Psoas muscle (tissue), 7 donors: ENCODE measurements at regions not wholly inside any gene's neighbourhood (a gene's known extent, or its start where the extent isn't known, plus 50 kb on each side); places are given as distances from the start of the nearest gene placed in this dataset.

Experiments
- ATAC-seq, 4 donors: fragments of 200-7000 bp; cut with Tn5 transposase; one replicate each; pipeline ENCODE4 v1.9.1; 2020; ENCODE audit warnings: moderate library complexity in 3 of 4, mild to moderate bottlenecking in 2 of 4
- DNase-seq, 2 donors: peaks; one replicate each; pipeline ENCODE4 v3.0.0-alpha.2; 2020
- H3K27ac ChIP-seq: fragments of 200-600 bp; one replicate; pipeline ENCODE4 v1.8.0; 2022
- H3K27me3 ChIP-seq, 3 donors: fragments of 200-600 bp in 1 of 3; one replicate each; pipeline versions ENCODE4 v1.6.1 to v1.8.0; 2013 to 2022; ENCODE audit warnings: low read length in 2 of 3, mild to moderate bottlenecking in 2 of 3, moderate library complexity in 1 of 3; ENCODE audit not compliant: insufficient read depth in 3 of 3
- H3K36me3 ChIP-seq, 2 donors: fragments of 200-600 bp in 1 of 2; one replicate each; pipeline versions ENCODE4 v1.6.1 to v1.8.0; 2013 to 2022; ENCODE audit warnings: low read depth in 1 of 2, mild to moderate bottlenecking in 1 of 2, moderate library complexity in 1 of 2; ENCODE audit not compliant: insufficient read depth in 1 of 2
- H3K4me1 ChIP-seq: fragments of 200-600 bp; one replicate; pipeline ENCODE4 v1.8.0; 2022
- H3K4me3 ChIP-seq: fragments of 200-600 bp; one replicate; pipeline ENCODE4 v1.8.0; 2022; ENCODE audit warnings: mild to moderate bottlenecking
- H3K9me3 ChIP-seq: fragments of 200-600 bp; one replicate; pipeline ENCODE4 v1.8.0; 2022
- CTCF ChIP-seq: fragments of 200-600 bp; IDR thresholded peaks from one replicate; pipeline ENCODE4 v1.8.0; 2022; ENCODE audit warnings: antibody characterized with exemption
- WGBS, 3 donors: extraction: QIAGEN DNeasy Blood & Tissue Kit; methylation state at CpG; one replicate each; pipeline versions ENCODE4 v1.1.6 to v1.1.7; 2013; 5-methylcytosine and 5-hydroxymethylcytosine counted together
- intact Hi-C, 2 donors: fragments of 100-400 bp; cut with DNase I; formaldehyde crosslinking; loops; one replicate each; pipeline versions ENCODE4 v1.11.0 to v1.14.2; 2022
- donor health status: healthy with polysubstance abuse.
- donor health status: DM: no; HTN: no; CAD: no; lungs with moderate emphysema.
- donor health status: Bipolar disorder and iron deficiency.
- donor health status: healthy.
- donor health status: DM: yes; HTN: yes; CAD: no.
- donor health status: DM: no; HTN: no; CAD: no.
- donor health status: DM: yes; HTN: yes; CAD: no.

- no peak for TF ChIP-seq CTCF
- H3K27ac ChIP-seq: no peak overlapping the region
- H3K36me3 ChIP-seq: no peaks in the 10 kb centered on the region
- 83 to 96% (median 95%) methylated on average over 1 of the region's 1 CpG for WGBS, 3 donors
- ATAC-seq (no peak), DNase-seq (no peak)
- H3K9me3 ChIP-seq: no peaks in the 10 kb centered on the region
- no peaks in the 10 kb centered on the region for H3K4me1 ChIP-seq
- H3K27me3 ChIP-seq: peaks cover 0 to 22% (median 0%) of the 10 kb centered on the region in 3 donors
- no peak overlapping the region for H3K4me3 ChIP-seq
- intact Hi-C loops: loop anchor here in 1 of 2 donors (10.0 kb wide), 1 partner anchor 633 kb away; no protein-coding TSS in a partner anchor
These were observed 97.7 kb downstream of the ESM1 start for GRCh38 chr5:54887663-54888062.

DNA sequence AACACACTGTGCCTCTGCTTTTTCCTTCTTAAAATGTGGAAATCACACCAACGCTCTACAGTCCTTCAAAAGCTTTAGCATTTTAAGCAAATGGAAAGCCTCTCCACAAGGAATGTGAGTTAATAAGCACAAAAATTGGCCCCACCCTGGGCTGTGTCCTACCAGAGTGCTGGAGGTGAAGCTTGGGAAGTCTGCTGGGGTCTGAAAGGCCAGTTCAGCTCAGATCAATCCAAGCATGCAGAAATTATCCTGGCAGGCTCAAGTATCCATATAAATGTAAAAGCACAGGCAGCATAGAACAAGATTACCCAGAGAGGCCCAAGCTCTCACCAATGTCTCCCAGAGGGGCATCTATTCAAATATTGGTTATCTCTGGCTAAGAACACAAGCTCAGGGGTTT lies 98.5 kb downstream of the ESM1 start:
- ATAC-seq (no peak), DNase-seq (no peak)
- H3K27ac ChIP-seq: no peak overlapping the region
- 74 to 86% (median 80%) methylated on average over 1 of the region's 1 CpG for WGBS, 3 donors
- H3K9me3 ChIP-seq: no peaks in the 10 kb centered on the region
- peaks cover 0 to 25% (median 0%) of the 10 kb centered on the region in 3 donors for H3K27me3 ChIP-seq
- H3K4me3 ChIP-seq: no peak overlapping the region
- H3K36me3 ChIP-seq: no peaks in the 10 kb centered on the region
- TF ChIP-seq CTCF: no peak
- intact Hi-C loops: loop anchor here in 1 of 2 donors (10.0 kb wide), 1 partner anchor 632 kb away; no protein-coding TSS in a partner anchor
- no peaks in the 10 kb centered on the region for H3K4me1 ChIP-seq

DNA sequence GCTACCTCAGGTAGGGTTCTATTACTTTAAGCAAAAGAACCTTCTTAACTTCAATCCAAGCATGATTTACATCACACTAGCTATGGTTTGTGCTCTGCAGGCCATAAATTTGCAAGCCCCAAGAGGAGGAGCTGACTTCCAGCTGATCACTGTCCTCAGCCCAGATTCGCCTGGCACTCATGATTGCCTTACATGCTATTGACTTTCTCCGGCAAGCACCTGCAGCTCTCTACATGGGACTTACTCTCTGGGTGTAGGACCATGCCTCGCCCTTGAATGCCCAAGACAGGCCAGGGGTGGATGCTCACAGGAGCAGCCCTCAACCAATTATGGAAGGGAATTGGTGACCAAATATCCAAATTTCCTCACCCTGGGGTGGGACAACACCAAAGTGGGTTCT lies 99.8 kb downstream of the ESM1 start:
- no peak overlapping the region for H3K4me3 ChIP-seq
- H3K27ac ChIP-seq: no peak overlapping the region
- TF ChIP-seq CTCF: no peak
- H3K27me3 ChIP-seq: peaks cover 0 to 25% (median 0%) of the 10 kb centered on the region in 3 donors
- DNase-seq (no peak), ATAC-seq (no peak)
- no peaks in the 10 kb centered on the region for H3K9me3 ChIP-seq
- H3K36me3 ChIP-seq: no peaks in the 10 kb centered on the region
- no peaks in the 10 kb centered on the region for H3K4me1 ChIP-seq
- WGBS, 3 donors: 94 to 98% (median 97%) methylated on average over 3 of the region's 3 CpGs
- intact Hi-C loops: loop anchor here in 1 of 2 donors (10.0 kb wide), 1 partner anchor 631 kb away; no protein-coding TSS in a partner anchor

DNA sequence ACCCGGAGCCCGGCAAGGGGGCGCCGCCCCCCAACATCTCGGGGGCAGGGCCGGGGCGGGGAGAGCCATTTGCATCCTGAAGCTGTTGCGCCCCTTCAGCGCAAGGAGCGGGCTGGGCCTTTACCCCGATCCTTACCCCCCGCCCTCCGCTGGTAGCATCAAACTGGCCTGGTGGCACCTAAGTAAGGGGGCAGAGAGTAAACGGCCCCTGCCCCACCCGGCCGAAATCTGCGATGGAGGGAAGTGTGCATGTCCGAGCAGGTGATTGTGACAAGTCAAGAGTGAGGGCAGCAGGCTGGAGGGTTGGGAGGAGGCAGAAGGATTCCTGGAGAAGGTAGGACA lies 101.2 kb downstream of the ESM1 start:
- H3K27ac ChIP-seq: no peak overlapping the region
- no peaks in the 10 kb centered on the region for H3K4me1 ChIP-seq
- no peaks in the 10 kb centered on the region for H3K9me3 ChIP-seq
- ATAC-seq: no peak
- no peak for TF ChIP-seq CTCF
- no peak for DNase-seq
- no peaks in the 10 kb centered on the region for H3K36me3 ChIP-seq
- peak overlapping the region; percentile 79 for H3K4me3 ChIP-seq
- 37 to 51% (median 45%) methylated on average over 17 to 18 of the region's 18 CpGs for WGBS, 3 donors
- intact Hi-C loops: loop anchor here in 1 of 2 donors (10.0 kb wide), 1 partner anchor 629 kb away; no protein-coding TSS in a partner anchor
- H3K27me3 ChIP-seq: peaks cover 0 to 25% (median 0%) of the 10 kb centered on the region in 3 donors
